HUES6 (cell line): ENCODE measurements at regions not wholly inside any gene's neighbourhood (a gene's known extent, or its start where the extent isn't known, plus 50 kb on each side); places are given as distances from the start of the nearest gene placed in this dataset.

ENCODE experiments used
- H3K27ac ChIP-seq: 2 replicates; pipeline ENCODE4 v1.7.0; 2013; ENCODE audit warnings: low read depth, mild to moderate bottlenecking, low read length, inconsistent platforms
- H3K27me3 ChIP-seq: 2 replicates; pipeline ENCODE4 v1.6.1; 2013; ENCODE audit warnings: low read length; ENCODE audit not compliant: control insufficient read depth, insufficient read depth
- H3K36me3 ChIP-seq: 2 replicates; pipeline ENCODE4 v1.6.1; 2013; ENCODE audit warnings: low read length; ENCODE audit not compliant: control insufficient read depth, insufficient read depth
- H3K4me1 ChIP-seq: 2 replicates; pipeline ENCODE4 v1.6.1; 2013; ENCODE audit warnings: low read length; ENCODE audit not compliant: control insufficient read depth, insufficient read depth
- H3K4me3 ChIP-seq: 2 replicates; pipeline ENCODE4 v1.5.1; 2013; ENCODE audit warnings: low read depth, low read length
- H3K9ac ChIP-seq: one replicate; pipeline ENCODE4 v1.6.1; 2013; ENCODE audit warnings: mild to moderate bottlenecking, low read length
- H3K9me3 ChIP-seq: 2 replicates; pipeline ENCODE4 v1.6.1; 2013; ENCODE audit warnings: low read depth, low read length; ENCODE audit not compliant: control insufficient read depth, insufficient read depth

GRCh38 chr6:66478705-66479104 is 771.7 kb upstream of the EYS start:
- Histone ChIP-seq H3K4me3 (no peak overlapping the region), H3K36me3 (no peaks in the 10 kb centered on the region), H3K4me1 (no peaks in the 10 kb centered on the region), H3K27me3 (no peaks in the 10 kb centered on the region), H3K27ac (no peak overlapping the region), H3K9me3 (no peaks in the 10 kb centered on the region), H3K9ac (no peak overlapping the region)

GRCh38 chr6:66435321-66435720 is 728.3 kb upstream of the EYS start:
- H3K9me3 ChIP-seq = no peaks in the 10 kb centered on the region
- no peak overlapping the region for H3K27ac ChIP-seq
- H3K4me1 ChIP-seq = no peaks in the 10 kb centered on the region
- H3K27me3 ChIP-seq = no peaks in the 10 kb centered on the region
- H3K9ac ChIP-seq = no peak overlapping the region
- no peak overlapping the region for H3K4me3 ChIP-seq
- H3K36me3 ChIP-seq = no peaks in the 10 kb centered on the region

GRCh38 chr6:66429210-66429609 is 722.2 kb upstream of the EYS start:
- no peaks in the 10 kb centered on the region for H3K4me1 ChIP-seq
- H3K27ac ChIP-seq = no peak overlapping the region
- H3K27me3 ChIP-seq = no peaks in the 10 kb centered on the region
- no peaks in the 10 kb centered on the region for H3K9me3 ChIP-seq
- no peak overlapping the region for H3K9ac ChIP-seq
- H3K4me3 ChIP-seq = no peak overlapping the region
- no peaks in the 10 kb centered on the region for H3K36me3 ChIP-seq

- Histone ChIP-seq H3K4me1 (no peaks in the 10 kb centered on the region), H3K9ac (no peak overlapping the region), H3K27me3 (no peaks in the 10 kb centered on the region), H3K9me3 (no peaks in the 10 kb centered on the region), H3K4me3 (no peak overlapping the region), H3K27ac (no peak overlapping the region), H3K36me3 (no peaks in the 10 kb centered on the region)
These were observed 716.0 kb upstream of the EYS start for GRCh38 chr6:66423047-66423446.

GRCh38 chr6:66421570-66421969 is 714.5 kb upstream of the EYS start:
- H3K4me1 ChIP-seq = no peaks in the 10 kb centered on the region
- no peak overlapping the region for H3K4me3 ChIP-seq
- no peaks in the 10 kb centered on the region for H3K27me3 ChIP-seq
- no peaks in the 10 kb centered on the region for H3K9me3 ChIP-seq
- H3K36me3 ChIP-seq = no peaks in the 10 kb centered on the region
- no peak overlapping the region for H3K9ac ChIP-seq
- H3K27ac ChIP-seq = no peak overlapping the region

GRCh38 chr6:66418906-66419305 is 711.9 kb upstream of the EYS start:
- no peaks in the 10 kb centered on the region for H3K9me3 ChIP-seq
- no peak overlapping the region for H3K9ac ChIP-seq
- H3K36me3 ChIP-seq = no peaks in the 10 kb centered on the region
- H3K27me3 ChIP-seq = no peaks in the 10 kb centered on the region
- H3K4me3 ChIP-seq = no peak overlapping the region
- no peak overlapping the region for H3K27ac ChIP-seq
- H3K4me1 ChIP-seq = no peaks in the 10 kb centered on the region

GRCh38 chr6:66403966-66404365 is 696.9 kb upstream of the EYS start:
- Histone ChIP-seq H3K4me3 (no peak overlapping the region), H3K9ac (no peak overlapping the region), H3K9me3 (no peaks in the 10 kb centered on the region), H3K4me1 (no peaks in the 10 kb centered on the region), H3K27me3 (no peaks in the 10 kb centered on the region), H3K36me3 (no peaks in the 10 kb centered on the region), H3K27ac (no peak overlapping the region)

- Histone ChIP-seq H3K9me3 (no peaks in the 10 kb centered on the region), H3K4me3 (no peak overlapping the region), H3K27ac (no peak overlapping the region)
These were observed 695.8 kb upstream of the EYS start for GRCh38 chr6:66402873-66403272.

GRCh38 chr6:66396549-66396948 is 689.5 kb upstream of the EYS start:
- Histone ChIP-seq H3K4me3 (no peak overlapping the region), H3K9me3 (no peaks in the 10 kb centered on the region), H3K27ac (no peak overlapping the region), H3K4me1 (no peaks in the 10 kb centered on the region), H3K9ac (no peak overlapping the region), H3K36me3 (no peaks in the 10 kb centered on the region), H3K27me3 (no peaks in the 10 kb centered on the region)

More at GRCh38 chr6:66402873-66403272, 695.8 kb upstream of the EYS start:
- H3K4me1 ChIP-seq = no peaks in the 10 kb centered on the region
- no peaks in the 10 kb centered on the region for H3K27me3 ChIP-seq
- H3K9ac ChIP-seq = no peak overlapping the region
- H3K36me3 ChIP-seq = no peaks in the 10 kb centered on the region

- H3K9ac ChIP-seq = no peak overlapping the region
- no peak overlapping the region for H3K4me3 ChIP-seq
- H3K27ac ChIP-seq = no peak overlapping the region
- H3K36me3 ChIP-seq = no peaks in the 10 kb centered on the region
- H3K4me1 ChIP-seq = no peaks in the 10 kb centered on the region
- no peaks in the 10 kb centered on the region for H3K9me3 ChIP-seq
- H3K27me3 ChIP-seq = no peaks in the 10 kb centered on the region
These were observed 689.1 kb upstream of the EYS start for GRCh38 chr6:66396145-66396544.

GRCh38 chr6:66390393-66390792 is 683.4 kb upstream of the EYS start:
- H3K27ac ChIP-seq = no peak overlapping the region
- H3K4me1 ChIP-seq = no peaks in the 10 kb centered on the region
- H3K36me3 ChIP-seq = no peaks in the 10 kb centered on the region
- no peak overlapping the region for H3K9ac ChIP-seq
- H3K4me3 ChIP-seq = no peak overlapping the region
- H3K27me3 ChIP-seq = no peaks in the 10 kb centered on the region
- no peaks in the 10 kb centered on the region for H3K9me3 ChIP-seq

- H3K9me3 ChIP-seq = no peaks in the 10 kb centered on the region
- H3K27me3 ChIP-seq = peaks cover 36% of the 10 kb centered on the region
- no peaks in the 10 kb centered on the region for H3K36me3 ChIP-seq
- H3K27ac ChIP-seq = no peak overlapping the region
- no peak overlapping the region for H3K4me3 ChIP-seq
- H3K9ac ChIP-seq = no peak overlapping the region
- no peaks in the 10 kb centered on the region for H3K4me1 ChIP-seq
These were observed 669.0 kb upstream of the EYS start for GRCh38 chr6:66376001-66376400.
